ENCODE measurements at regions not wholly inside any gene's neighbourhood (a gene's known extent, or its start where the extent isn't known, plus 50 kb on each side); places are given as distances from the start of the nearest gene placed in this dataset.

- TF ChIP-seq OSR1 (CRISPR knock-in tag; IDR thresholded peaks at IDR 0.05) (no peak), SNAI2 (CRISPR knock-in tag; IDR thresholded peaks at IDR 0.05) (no peak), TCF4 (CRISPR knock-in tag; IDR thresholded peaks at IDR 0.05; ENCODE audit: borderline replicate concordance) (no peak), PATZ1 (CRISPR knock-in tag; IDR thresholded peaks at IDR 0.05; ENCODE audit: borderline replicate concordance) (no peak)
Observed at GRCh38 chr4:143021384-143021783, 163.3 kb upstream of the USP38 start (continued).

- no peak for TF ChIP-seq PATZ1 (CRISPR knock-in tag; IDR thresholded peaks at IDR 0.05; ENCODE audit: borderline replicate concordance)
- TF ChIP-seq ISL1 (CRISPR knock-in tag; IDR thresholded peaks at IDR 0.05): no peak
- no peak for TF ChIP-seq TCF4 (CRISPR knock-in tag; IDR thresholded peaks at IDR 0.05; ENCODE audit: borderline replicate concordance)
- no peak for TF ChIP-seq ZFP30 (CRISPR knock-in tag; IDR thresholded peaks at IDR 0.05)
- TF ChIP-seq GLIS3 (CRISPR knock-in tag; IDR thresholded peaks at IDR 0.05): no peak
- no peak for TF ChIP-seq CSDC2 (CRISPR knock-in tag; IDR thresholded peaks at IDR 0.05)
- TF ChIP-seq ESRRG (CRISPR knock-in tag; IDR thresholded peaks at IDR 0.05): no peak
- TF ChIP-seq ZNF8 (CRISPR knock-in tag; IDR thresholded peaks at IDR 0.05): no peak
- TF ChIP-seq ZFP3 (CRISPR knock-in tag; IDR thresholded peaks at IDR 0.05): no peak
- no peak for TF ChIP-seq BACH2 (CRISPR knock-in tag; IDR thresholded peaks at IDR 0.05; ENCODE audit: borderline replicate concordance)
- ATAC-seq: no peak
Observed at GRCh38 chr4:143023239-143023918, 161.3 kb upstream of the USP38 start.

GRCh38 chr4:143025081-143025704, 159.5 kb upstream of the USP38 start:
- ATAC-seq: peak; percentile 76
- TF ChIP-seq TCF4 (CRISPR knock-in tag; IDR thresholded peaks at IDR 0.05; ENCODE audit: borderline replicate concordance) (no peak), TSHZ2 (CRISPR knock-in tag; IDR thresholded peaks at IDR 0.05) (no peak), ZFP30 (CRISPR knock-in tag; IDR thresholded peaks at IDR 0.05) (no peak), ZNF8 (CRISPR knock-in tag; IDR thresholded peaks at IDR 0.05) (no peak), TOX (CRISPR knock-in tag; IDR thresholded peaks at IDR 0.05; ENCODE audit: borderline replicate concordance) (no peak), ESRRG (CRISPR knock-in tag; IDR thresholded peaks at IDR 0.05) (no peak), ISL1 (CRISPR knock-in tag; IDR thresholded peaks at IDR 0.05) (no peak), OSR1 (CRISPR knock-in tag; IDR thresholded peaks at IDR 0.05) (no peak), ZNF565 (CRISPR knock-in tag; conservative IDR thresholded peaks at IDR 0.05; ENCODE audit: low read depth) (no peak), PPARA (CRISPR knock-in tag; IDR thresholded peaks at IDR 0.05; ENCODE audit: borderline replicate concordance) (no peak), ZC3H10 (CRISPR knock-in tag; IDR thresholded peaks at IDR 0.05) (no peak), POU6F1 (CRISPR knock-in tag; IDR thresholded peaks at IDR 0.05; ENCODE audit: borderline replicate concordance, low read depth) (no peak), GLIS3 (CRISPR knock-in tag; IDR thresholded peaks at IDR 0.05) (no peak), CREB5 (CRISPR knock-in tag; IDR thresholded peaks at IDR 0.05; ENCODE audit: low read depth) (no peak), CSDC2 (CRISPR knock-in tag; IDR thresholded peaks at IDR 0.05) (no peak), PATZ1 (CRISPR knock-in tag; IDR thresholded peaks at IDR 0.05; ENCODE audit: borderline replicate concordance) (no peak), RARB (CRISPR knock-in tag; IDR thresholded peaks at IDR 0.05) (no peak), ARNTL (CRISPR knock-in tag; IDR thresholded peaks at IDR 0.05; ENCODE audit: borderline replicate concordance, low read depth) (no peak)

Data from SK-N-SH treated with all-trans-retinoic acid at 6 μM for 48 hours (cell line).